Mesendoderm (in vitro differentiated cells): ENCODE measurements at regions not wholly inside any gene's neighbourhood (a gene's known extent, or its start where the extent isn't known, plus 50 kb on each side); places are given as distances from the start of the nearest gene placed in this dataset.

Source experiments
- DNase-seq: peaks from one replicate; pipeline ENCODE4 v3.0.0; 2013
- H2AK5ac ChIP-seq: 2 replicates; pipeline ENCODE4 v1.6.1; 2013; ENCODE audit warnings: low read length, inconsistent platforms
- H2BK120ac ChIP-seq: 2 replicates; pipeline ENCODE4 v1.6.1; 2013; ENCODE audit warnings: low read depth, mild to moderate bottlenecking, low read length, moderate library complexity, mixed read lengths
- H2BK15ac ChIP-seq: replicated peaks from 2 replicates; pipeline ENCODE4 v1.6.1; 2013; ENCODE audit warnings: low read depth, mild to moderate bottlenecking, moderate library complexity
- H2BK5ac ChIP-seq: 2 replicates; pipeline ENCODE4 v1.6.1; 2013; ENCODE audit warnings: low read length, inconsistent platforms
- H3K18ac ChIP-seq: 2 replicates; pipeline ENCODE4 v1.6.1; 2013; ENCODE audit warnings: mild to moderate bottlenecking, low read length, mixed read lengths
- H3K23ac ChIP-seq: one replicate; pipeline ENCODE4 v1.6.1; 2013; ENCODE audit warnings: low read length
- H3K27ac ChIP-seq: 2 replicates; pipeline ENCODE4 v1.5.1; 2013; ENCODE audit warnings: low read depth, mild to moderate bottlenecking, inconsistent platforms, low read length, moderate library complexity
- H3K27me3 ChIP-seq: 2 replicates; pipeline ENCODE4 v1.6.1; 2013; ENCODE audit warnings: low read length, control low read depth, mild to moderate bottlenecking, inconsistent platforms; ENCODE audit not compliant: insufficient read depth, poor library complexity
- H3K36me3 ChIP-seq: 2 replicates; pipeline ENCODE4 v1.6.1; 2013; ENCODE audit warnings: low read length, inconsistent platforms; ENCODE audit not compliant: control insufficient read depth, insufficient read depth
- H3K4ac ChIP-seq: one replicate; pipeline ENCODE4 v1.6.1; 2013; ENCODE audit warnings: low read depth, mild to moderate bottlenecking, low read length, moderate library complexity
- H3K4me1 ChIP-seq: 2 replicates; pipeline ENCODE4 v1.6.1; 2013; ENCODE audit warnings: low read depth, low read length, inconsistent platforms; ENCODE audit not compliant: control insufficient read depth
- H3K4me2 ChIP-seq: 2 replicates; pipeline ENCODE4 v1.6.1; 2013; ENCODE audit warnings: low read length
- H3K4me3 ChIP-seq: 2 replicates; pipeline ENCODE4 v1.5.1; 2013; ENCODE audit warnings: mild to moderate bottlenecking, low read length
- H3K56ac ChIP-seq: one replicate; pipeline ENCODE4 v1.6.1; 2013; ENCODE audit warnings: low read length
- H3K79me1 ChIP-seq: 2 replicates; pipeline ENCODE4 v1.6.1; 2013; ENCODE audit warnings: low read length, inconsistent platforms
- H3K79me2 ChIP-seq: 2 replicates; pipeline ENCODE4 v1.6.1; 2013; ENCODE audit warnings: mild to moderate bottlenecking, low read length; ENCODE audit not compliant: control insufficient read depth, insufficient read depth
- H3K9ac ChIP-seq: 2 replicates; pipeline ENCODE4 v1.6.1; 2013; ENCODE audit warnings: low read length, inconsistent platforms
- H4K5ac ChIP-seq: one replicate; pipeline ENCODE4 v1.6.1; 2013; ENCODE audit warnings: low read length
- H4K8ac ChIP-seq: one replicate; pipeline ENCODE4 v1.6.1; 2013; ENCODE audit warnings: low read depth, mild to moderate bottlenecking, control low read depth, low read length, moderate library complexity
- WGBS: extraction: QIAGEN DNeasy Blood & Tissue Kit; methylation state at CpG from one replicate; pipeline ENCODE4 v1.1.7; 2013; ENCODE audit warnings: low lambda C conversion rate, missing lambda C conversion rate; ENCODE audit not compliant: insufficient coverage; ENCODE audit errors: extremely low coverage; 5-methylcytosine and 5-hydroxymethylcytosine counted together

GRCh38 chr15:68518046-68518445 lies 60.7 kb upstream of the CORO2B start:
- no peak overlapping the region for H2BK120ac ChIP-seq
- no peaks in the 10 kb centered on the region for H3K79me1 ChIP-seq
- no peak overlapping the region for H3K27ac ChIP-seq
- no peak overlapping the region for H3K18ac ChIP-seq
- H3K4me1 ChIP-seq, result peaks cover 3% of the 10 kb centered on the region
- no peaks in the 10 kb centered on the region for H3K36me3 ChIP-seq
- H3K4ac ChIP-seq, result no peak overlapping the region
- no peak overlapping the region for H2AK5ac ChIP-seq
- H3K27me3 ChIP-seq, result no peaks in the 10 kb centered on the region
- H3K4me2 ChIP-seq, result no peak overlapping the region
- H2BK15ac ChIP-seq, result no peak overlapping the region
- no peak overlapping the region for H3K9ac ChIP-seq
- H3K4me3 ChIP-seq, result no peak overlapping the region
- H4K5ac ChIP-seq, result no peak overlapping the region
- H2BK5ac ChIP-seq, result no peak overlapping the region
- no peak overlapping the region for H4K8ac ChIP-seq
- H3K23ac ChIP-seq, result no peak overlapping the region
- peak; percentile 71 for DNase-seq
- H3K79me2 ChIP-seq, result no peaks in the 10 kb centered on the region
- H3K56ac ChIP-seq, result peak overlapping the region; percentile 56
- WGBS, result no CpG with 5 or more reads among the region's 6 CpGs

- Histone ChIP-seq H3K4me2 (no peak overlapping the region), H2BK120ac (no peak overlapping the region), H2BK5ac (no peak overlapping the region), H3K27me3 (no peaks in the 10 kb centered on the region), H3K4ac (no peak overlapping the region), H3K23ac (no peak overlapping the region), H3K79me2 (no peaks in the 10 kb centered on the region), H3K18ac (no peak overlapping the region), H4K5ac (no peak overlapping the region), H3K56ac (no peak overlapping the region), H4K8ac (no peak overlapping the region), H3K4me1 (peaks cover 3% of the 10 kb centered on the region), H2BK15ac (no peak overlapping the region), H3K36me3 (no peaks in the 10 kb centered on the region), H3K4me3 (no peak overlapping the region), H3K9ac (no peak overlapping the region), H3K79me1 (no peaks in the 10 kb centered on the region), H2AK5ac (no peak overlapping the region), H3K27ac (no peak overlapping the region)
- no CpG with 5 or more reads among the region's 6 CpGs for WGBS
- no peak for DNase-seq
These were observed 59.9 kb upstream of the CORO2B start for GRCh38 chr15:68518785-68519430.

DNA sequence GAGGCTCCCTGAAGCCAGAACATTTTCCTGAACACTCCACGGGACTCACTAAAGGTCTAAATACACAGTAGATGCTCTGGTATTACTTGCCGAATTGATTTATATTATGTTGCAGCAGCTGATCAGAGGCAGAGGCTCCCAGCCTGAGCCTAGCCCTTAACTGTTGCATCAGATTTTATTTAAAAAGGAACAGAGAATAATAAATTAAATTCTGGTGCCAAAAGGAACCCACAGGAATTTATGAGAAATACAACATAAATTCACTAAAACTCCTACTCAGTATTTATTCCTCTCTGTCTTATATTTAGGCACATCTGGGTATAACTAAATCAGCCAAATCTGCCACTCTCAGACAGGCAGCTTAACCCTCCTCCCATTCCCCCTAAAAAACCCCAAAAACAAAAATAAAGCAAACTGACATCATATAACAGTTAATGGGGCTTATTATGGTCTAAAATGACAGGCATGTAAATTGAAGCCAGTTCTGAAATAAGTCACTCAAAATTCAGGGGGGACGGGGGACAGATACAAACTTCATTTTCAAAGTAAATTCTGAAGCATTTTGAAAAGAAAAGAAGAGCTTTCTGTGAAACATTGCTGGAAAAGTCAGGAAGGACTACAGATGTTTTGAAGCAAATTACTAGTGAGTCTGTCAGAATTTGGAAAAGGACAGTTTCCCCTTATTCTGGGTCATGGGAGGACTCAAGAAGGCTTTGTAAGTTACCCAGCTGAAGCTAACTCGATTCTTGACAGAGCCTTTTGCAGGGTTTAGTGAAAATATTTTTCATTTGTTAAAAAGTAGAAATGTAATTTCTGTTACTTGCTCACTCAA lies 53.8 kb upstream of the CORO2B start:
- Histone ChIP-seq H2AK5ac (no peak overlapping the region), H2BK15ac (no peak overlapping the region), H3K27ac (no peak overlapping the region), H3K9ac (no peak overlapping the region), H3K4ac (no peak overlapping the region), H2BK5ac (no peak overlapping the region), H3K27me3 (no peaks in the 10 kb centered on the region), H2BK120ac (no peak overlapping the region), H3K23ac (no peak overlapping the region), H3K36me3 (no peaks in the 10 kb centered on the region), H3K79me1 (no peaks in the 10 kb centered on the region), H4K5ac (no peak overlapping the region), H3K56ac (no peak overlapping the region), H4K8ac (no peak overlapping the region), H3K18ac (no peak overlapping the region), H3K4me1 (no peaks in the 10 kb centered on the region), H3K4me3 (no peak overlapping the region), H3K4me2 (no peak overlapping the region), H3K79me2 (no peaks in the 10 kb centered on the region)
- WGBS, result no CpG with 5 or more reads among the region's 4 CpGs
- no peak for DNase-seq

GRCh38 chr15:68525815-68526214 lies 53.0 kb upstream of the CORO2B start:
- no peak overlapping the region for H3K27ac ChIP-seq
- no peak overlapping the region for H3K18ac ChIP-seq
- H2BK5ac ChIP-seq, result no peak overlapping the region
- no peaks in the 10 kb centered on the region for H3K27me3 ChIP-seq
- H2AK5ac ChIP-seq, result no peak overlapping the region
- no peak overlapping the region for H3K4ac ChIP-seq
- H3K36me3 ChIP-seq, result no peaks in the 10 kb centered on the region
- H3K23ac ChIP-seq, result no peak overlapping the region
- no peaks in the 10 kb centered on the region for H3K79me1 ChIP-seq
- no peak overlapping the region for H3K4me3 ChIP-seq
- H2BK120ac ChIP-seq, result no peak overlapping the region
- H3K9ac ChIP-seq, result no peak overlapping the region
- no peak overlapping the region for H2BK15ac ChIP-seq
- H4K5ac ChIP-seq, result no peak overlapping the region
- H4K8ac ChIP-seq, result no peak overlapping the region
- H3K56ac ChIP-seq, result no peak overlapping the region
- H3K4me2 ChIP-seq, result no peak overlapping the region
- DNase-seq, result no peak
- no CpG with 5 or more reads among the region's 3 CpGs for WGBS
- H3K4me1 ChIP-seq, result no peaks in the 10 kb centered on the region
- no peaks in the 10 kb centered on the region for H3K79me2 ChIP-seq

GRCh38 chr15:68526269-68526668 lies 52.5 kb upstream of the CORO2B start:
- Histone ChIP-seq H3K27ac (no peak overlapping the region), H3K23ac (no peak overlapping the region), H2BK15ac (no peak overlapping the region), H4K8ac (no peak overlapping the region), H2AK5ac (no peak overlapping the region), H3K9ac (no peak overlapping the region), H3K79me2 (no peaks in the 10 kb centered on the region), H3K18ac (no peak overlapping the region), H3K4me3 (no peak overlapping the region), H3K36me3 (no peaks in the 10 kb centered on the region), H4K5ac (no peak overlapping the region), H3K79me1 (no peaks in the 10 kb centered on the region), H3K4me1 (no peaks in the 10 kb centered on the region), H3K4me2 (no peak overlapping the region), H3K27me3 (no peaks in the 10 kb centered on the region), H3K56ac (no peak overlapping the region), H2BK5ac (no peak overlapping the region), H2BK120ac (no peak overlapping the region), H3K4ac (no peak overlapping the region)
- DNase-seq, result no peak
